ENCODE measurements at regions not wholly inside any gene's neighbourhood (a gene's known extent, or its start where the extent isn't known, plus 50 kb on each side); places are given as distances from the start of the nearest gene placed in this dataset.

- no peak overlapping the region for H3K9ac ChIP-seq (ENCODE audit: insufficient read depth, low read length)
- H3K36me3 ChIP-seq (ENCODE audit: control insufficient read depth, insufficient read depth, low read length): no peaks in the 10 kb centered on the region
- H3K4me1 ChIP-seq (ENCODE audit: control insufficient read depth, extremely low read depth, insufficient read depth, low read length): no peaks in the 10 kb centered on the region
- no peak overlapping the region for H3K4me3 ChIP-seq (replicated peaks in 1 of 4; ENCODE audit: control extremely low read depth in 1 of 4, insufficient read depth in 1 of 4, low read depth in 3 of 4, low read length in 4 of 4)
- no peaks in the 10 kb centered on the region for H3K27me3 ChIP-seq (ENCODE audit: control insufficient read depth, insufficient read depth, low read length)
- H2AFZ ChIP-seq (ENCODE audit: low read length): no peak overlapping the region
- no peak for TF ChIP-seq CTCF (conservative IDR thresholded peaks at IDR 0.05 in 1 of 2, IDR thresholded peaks at IDR 0.05 in 1 of 2; ENCODE audit: low read depth in 1 of 2, low read length in 2 of 2)
- no peak for TF ChIP-seq EZH2 (IDR thresholded peaks at IDR 0.05; ENCODE audit: low read length, missing control alignments)
- DNase-seq (ENCODE audit: low read depth in 2 of 2): no peak
- H3K9me3 ChIP-seq (ENCODE audit: control insufficient read depth, insufficient read depth, low read depth, low read length): no peaks in the 10 kb centered on the region
- H3K27ac ChIP-seq (ENCODE audit: insufficient read depth, low read length): no peak overlapping the region
- no peak overlapping the region for H3K4me2 ChIP-seq (ENCODE audit: extremely low read depth, insufficient read depth, low read length)
- H4K20me1 ChIP-seq (ENCODE audit: control insufficient read depth, extremely low read depth, insufficient read depth, low read length): no peaks in the 10 kb centered on the region
- no peaks in the 10 kb centered on the region for H3K79me2 ChIP-seq (ENCODE audit: control insufficient read depth, insufficient read depth, low read length)
Observed at GRCh38 chr13:55705526-55705925, 1435.2 kb upstream of the PRR20A start.

- Histone ChIP-seq H3K9ac (ENCODE audit: insufficient read depth, low read length) (no peak overlapping the region), H3K27me3 (ENCODE audit: control insufficient read depth, insufficient read depth, low read length) (no peaks in the 10 kb centered on the region), H3K79me2 (ENCODE audit: control insufficient read depth, insufficient read depth, low read length) (no peaks in the 10 kb centered on the region), H2AFZ (ENCODE audit: low read length) (no peak overlapping the region), H3K27ac (ENCODE audit: insufficient read depth, low read length) (no peak overlapping the region), H3K4me3 (replicated peaks in 1 of 4; ENCODE audit: control extremely low read depth in 1 of 4, insufficient read depth in 1 of 4, low read depth in 3 of 4, low read length in 4 of 4) (no peak overlapping the region), H3K9me3 (ENCODE audit: control insufficient read depth, insufficient read depth, low read depth, low read length) (no peaks in the 10 kb centered on the region), H4K20me1 (ENCODE audit: control insufficient read depth, extremely low read depth, insufficient read depth, low read length) (no peaks in the 10 kb centered on the region), H3K4me1 (ENCODE audit: control insufficient read depth, extremely low read depth, insufficient read depth, low read length) (no peaks in the 10 kb centered on the region), H3K4me2 (ENCODE audit: extremely low read depth, insufficient read depth, low read length) (no peak overlapping the region), H3K36me3 (ENCODE audit: control insufficient read depth, insufficient read depth, low read length) (no peaks in the 10 kb centered on the region)
- TF ChIP-seq CTCF (conservative IDR thresholded peaks at IDR 0.05 in 1 of 2, IDR thresholded peaks at IDR 0.05 in 1 of 2; ENCODE audit: low read depth in 1 of 2, low read length in 2 of 2) (no peak), EZH2 (IDR thresholded peaks at IDR 0.05; ENCODE audit: low read length, missing control alignments) (no peak)
- DNase-seq (ENCODE audit: low read depth in 2 of 2): no peak
Observed at GRCh38 chr13:55705971-55706370, 1434.7 kb upstream of the PRR20A start.

- no peak for TF ChIP-seq CTCF (conservative IDR thresholded peaks at IDR 0.05 in 1 of 2, IDR thresholded peaks at IDR 0.05 in 1 of 2; ENCODE audit: low read depth in 1 of 2, low read length in 2 of 2)
- no peak for TF ChIP-seq EZH2 (IDR thresholded peaks at IDR 0.05; ENCODE audit: low read length, missing control alignments)
- no peak overlapping the region for H3K27ac ChIP-seq (ENCODE audit: insufficient read depth, low read length)
- H3K79me2 ChIP-seq (ENCODE audit: control insufficient read depth, insufficient read depth, low read length): no peaks in the 10 kb centered on the region
Observed at GRCh38 chr13:55714120-55714519, 1426.6 kb upstream of the PRR20A start.

More at GRCh38 chr13:55714120-55714519, 1426.6 kb upstream of the PRR20A start:
- Histone ChIP-seq H3K9me3 (ENCODE audit: control insufficient read depth, insufficient read depth, low read depth, low read length) (no peaks in the 10 kb centered on the region), H4K20me1 (ENCODE audit: control insufficient read depth, extremely low read depth, insufficient read depth, low read length) (no peaks in the 10 kb centered on the region), H3K27me3 (ENCODE audit: control insufficient read depth, insufficient read depth, low read length) (no peaks in the 10 kb centered on the region), H3K4me1 (ENCODE audit: control insufficient read depth, extremely low read depth, insufficient read depth, low read length) (no peaks in the 10 kb centered on the region), H3K36me3 (ENCODE audit: control insufficient read depth, insufficient read depth, low read length) (no peaks in the 10 kb centered on the region), H2AFZ (ENCODE audit: low read length) (no peak overlapping the region), H3K4me3 (replicated peaks in 1 of 4; ENCODE audit: control extremely low read depth in 1 of 4, insufficient read depth in 1 of 4, low read depth in 3 of 4, low read length in 4 of 4) (no peak overlapping the region), H3K4me2 (ENCODE audit: extremely low read depth, insufficient read depth, low read length) (no peak overlapping the region), H3K9ac (ENCODE audit: insufficient read depth, low read length) (no peak overlapping the region)
- no peak for DNase-seq (ENCODE audit: low read depth in 2 of 2)
